ENCODE measurements at regions not wholly inside any gene's neighbourhood (a gene's known extent, or its start where the extent isn't known, plus 50 kb on each side); places are given as distances from the start of the nearest gene placed in this dataset.

- Histone ChIP-seq H3F3A (ENCODE audit: low read depth) (no peaks in the 10 kb centered on the region), H3K9me3 (ENCODE audit: low read depth) (no peaks in the 10 kb centered on the region), H3K4me2 (no peak overlapping the region), H3K4me1 (no peaks in the 10 kb centered on the region), H3K27ac (no peak overlapping the region), H2AFZ (replicated peaks) (no peak overlapping the region), H4K20me1 (ENCODE audit: low read depth) (no peaks in the 10 kb centered on the region), H3K9ac (no peak overlapping the region), H3K4me3 (no peak overlapping the region), H3K36me3 (no peaks in the 10 kb centered on the region), H3K79me2 (ENCODE audit: low read depth) (no peaks in the 10 kb centered on the region), H3K27me3 (no peaks in the 10 kb centered on the region)
- TF ChIP-seq EZH2 (IDR thresholded peaks at IDR 0.05) (no peak), EZH2phosphoT487 (IDR thresholded peaks at IDR 0.05) (no peak), CTCF (IDR thresholded peaks at IDR 0.05) (no peak)
- Mint-ChIP-seq H3K27me3 (ENCODE audit: insufficient read depth, low read depth) (peaks cover 2% of the 10 kb centered on the region), H3K27ac (no peak overlapping the region), H3K4me3 (no peak overlapping the region), H3K36me3 (no peaks in the 10 kb centered on the region), H3K4me1 (no peaks in the 10 kb centered on the region), H3K9me3 (peaks cover 21% of the 10 kb centered on the region)
- DNase-seq (ENCODE audit: low spot score): no peak
These were observed 114.1 kb upstream of the RPL38 start for GRCh38 chr17:74089380-74089779.

- Histone ChIP-seq H3K27ac (no peak overlapping the region), H3K9me3 (ENCODE audit: low read depth) (no peaks in the 10 kb centered on the region), H3K36me3 (no peaks in the 10 kb centered on the region), H3K4me3 (no peak overlapping the region), H4K20me1 (ENCODE audit: low read depth) (no peaks in the 10 kb centered on the region), H3K9ac (no peak overlapping the region), H3F3A (ENCODE audit: low read depth) (no peaks in the 10 kb centered on the region), H3K4me2 (no peak overlapping the region), H3K27me3 (no peaks in the 10 kb centered on the region), H3K4me1 (no peaks in the 10 kb centered on the region), H3K79me2 (ENCODE audit: low read depth) (no peaks in the 10 kb centered on the region), H2AFZ (replicated peaks) (no peak overlapping the region)
- peak; percentile 78 for DNase-seq (ENCODE audit: low spot score)
- no peak overlapping the region for H3K27ac Mint-ChIP-seq
- TF ChIP-seq CTCF (IDR thresholded peaks at IDR 0.05) (peak; percentile 76), EZH2 (IDR thresholded peaks at IDR 0.05) (no peak)
- H3K27me3 Mint-ChIP-seq (ENCODE audit: insufficient read depth, low read depth): peaks cover 2% of the 10 kb centered on the region
- H3K4me3 Mint-ChIP-seq: no peak overlapping the region
- H3K4me1 Mint-ChIP-seq: no peaks in the 10 kb centered on the region
- H3K36me3 Mint-ChIP-seq: no peaks in the 10 kb centered on the region
- peaks cover 21% of the 10 kb centered on the region for H3K9me3 Mint-ChIP-seq
These were observed 113.5 kb upstream of the RPL38 start for GRCh38 chr17:74089869-74090464.

- TF ChIP-seq EZH2 (IDR thresholded peaks at IDR 0.05) (no peak), CTCF (IDR thresholded peaks at IDR 0.05) (no peak), EZH2phosphoT487 (IDR thresholded peaks at IDR 0.05) (no peak)
- H3K4me3 Mint-ChIP-seq: no peak overlapping the region
- Histone ChIP-seq H2AFZ (replicated peaks) (no peak overlapping the region), H3F3A (ENCODE audit: low read depth) (no peaks in the 10 kb centered on the region), H3K27ac (no peak overlapping the region), H3K9ac (no peak overlapping the region), H3K36me3 (no peaks in the 10 kb centered on the region), H3K4me1 (peaks cover 5% of the 10 kb centered on the region), H3K4me2 (no peak overlapping the region), H3K4me3 (no peak overlapping the region), H3K9me3 (ENCODE audit: low read depth) (no peaks in the 10 kb centered on the region), H4K20me1 (ENCODE audit: low read depth) (no peaks in the 10 kb centered on the region), H3K79me2 (ENCODE audit: low read depth) (no peaks in the 10 kb centered on the region), H3K27me3 (no peaks in the 10 kb centered on the region)
- no peak overlapping the region for H3K27ac Mint-ChIP-seq
- peaks cover 21% of the 10 kb centered on the region for H3K9me3 Mint-ChIP-seq
- H3K27me3 Mint-ChIP-seq (ENCODE audit: insufficient read depth, low read depth): peaks cover 5% of the 10 kb centered on the region
- peaks cover 3% of the 10 kb centered on the region for H3K4me1 Mint-ChIP-seq
- H3K36me3 Mint-ChIP-seq: no peaks in the 10 kb centered on the region
- DNase-seq (ENCODE audit: low spot score): no peak
These were observed 108.8 kb upstream of the RPL38 start for GRCh38 chr17:74094651-74095050.

Measured in neural progenitor cell (in vitro differentiated cells).